GM12892 (cell line): ENCODE measurements at regions not wholly inside any gene's neighbourhood (a gene's known extent, or its start where the extent isn't known, plus 50 kb on each side); places are given as distances from the start of the nearest gene placed in this dataset.

ENCODE experiments used
- POLR2A ChIP-seq: IDR thresholded peaks from 2 replicates; pipeline ENCODE4 v1.6.1; 2011; ENCODE audit warnings: low read depth, low read length, control low read depth
- POLR2AphosphoS5 ChIP-seq: IDR thresholded peaks from 2 replicates; pipeline ENCODE4 v1.6.1; 2011; ENCODE audit warnings: low read depth, low read length, control low read depth

GRCh38 chr11:42906226-42906625 is 405.6 kb upstream of the API5 start:
- TF ChIP-seq POLR2A: no peak
- TF ChIP-seq POLR2AphosphoS5: no peak
